Activated naive CD8-positive, alpha-beta T cell treated with anti-CD3 and anti-CD28 coated beads, Interleukin-2, amount 50 U/mL, for 24 hours (primary cell): ENCODE measurements at regions not wholly inside any gene's neighbourhood (a gene's known extent, or its start where the extent isn't known, plus 50 kb on each side); places are given as distances from the start of the nearest gene placed in this dataset.
"Not testable (repeated sequence)": the region's sequence is repeated elsewhere in the genome, so short reads cannot be mapped to it uniquely, and the experiment has no call there.

Source experiments
- ATAC-seq: fragments of 150-1000 bp; cut with Tn5 transposase; one replicate; pipeline ENCODE4 v1.10.0; 2021
- DNase-seq: peaks from one replicate; pipeline ENCODE4 v3.0.0; 2021
- H3K27ac Mint-ChIP-seq: one replicate; pipeline ENCODE4 v1.8.0; 2021; ENCODE audit warnings: mild to moderate bottlenecking, mixed read lengths
- H3K27me3 Mint-ChIP-seq: one replicate; pipeline ENCODE4 v1.8.0; 2021; ENCODE audit warnings: mixed read lengths
- H3K36me3 Mint-ChIP-seq: one replicate; pipeline ENCODE4 v1.8.0; 2021; ENCODE audit warnings: low read depth, mixed read lengths
- H3K4me1 Mint-ChIP-seq: one replicate; pipeline ENCODE4 v1.8.0; 2021; ENCODE audit warnings: mixed read lengths
- H3K4me3 Mint-ChIP-seq: one replicate; pipeline ENCODE4 v1.8.0; 2021; ENCODE audit warnings: mild to moderate bottlenecking, moderate library complexity, mixed read lengths
- H3K9me3 Mint-ChIP-seq: one replicate; pipeline ENCODE4 v1.8.0; 2021; ENCODE audit warnings: mixed read lengths

DNA sequence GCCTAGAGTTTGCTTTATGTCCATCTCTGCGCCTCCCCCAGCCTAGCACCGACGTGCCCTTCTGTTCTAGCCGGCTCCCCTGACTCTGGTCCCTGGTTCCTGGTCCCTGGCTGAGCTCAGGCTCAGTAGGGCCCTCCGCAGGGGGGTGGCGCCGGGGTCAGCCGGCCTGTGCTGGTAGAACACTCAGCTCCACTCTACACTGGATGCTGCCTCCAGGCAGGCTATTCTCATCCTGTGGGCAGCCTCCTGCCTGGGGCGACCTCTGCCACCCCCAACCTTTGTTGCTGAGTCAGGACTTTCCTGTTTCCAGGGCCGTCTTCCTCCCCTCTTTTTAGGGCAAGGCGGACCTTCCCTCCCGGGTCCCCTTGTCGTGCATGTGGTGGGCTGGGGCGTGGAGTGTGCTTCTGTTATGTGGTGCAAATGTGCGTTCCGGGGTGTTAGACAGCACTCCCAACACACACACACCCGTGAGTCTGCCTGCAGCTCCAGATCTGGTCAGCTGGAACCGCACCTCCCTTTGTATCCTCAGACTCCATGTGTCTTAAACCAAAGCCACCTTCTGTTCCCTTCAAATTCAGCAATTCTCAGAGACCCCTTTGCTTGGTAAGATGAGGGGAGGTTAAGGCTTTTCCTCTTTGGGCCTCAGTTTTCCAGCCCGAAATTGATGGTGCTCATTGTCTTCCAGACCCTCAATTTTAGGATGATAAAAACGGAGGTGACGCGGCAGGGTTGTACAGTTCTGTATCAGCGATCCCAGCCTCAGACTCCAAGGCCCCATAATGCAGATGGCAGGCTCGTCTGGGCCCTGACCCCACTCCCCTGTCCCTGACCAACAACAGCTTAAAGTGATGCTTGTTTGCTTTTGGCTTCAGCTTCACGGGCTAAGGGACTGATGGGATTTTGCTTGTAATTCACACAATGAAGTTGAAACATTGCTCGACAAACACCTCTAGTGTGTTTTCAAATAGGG, 1327.9 kb downstream of the BRD1 start:
- DNase-seq: no peak
- Mint-ChIP-seq H3K4me3 (no peak overlapping the region), H3K9me3 (no peaks in the 10 kb centered on the region), H3K27me3 (peaks cover 7% of the 10 kb centered on the region), H3K27ac (no peak overlapping the region), H3K4me1 (no peaks in the 10 kb centered on the region), H3K36me3 (no peaks in the 10 kb centered on the region)
- ATAC-seq: no peak

DNA sequence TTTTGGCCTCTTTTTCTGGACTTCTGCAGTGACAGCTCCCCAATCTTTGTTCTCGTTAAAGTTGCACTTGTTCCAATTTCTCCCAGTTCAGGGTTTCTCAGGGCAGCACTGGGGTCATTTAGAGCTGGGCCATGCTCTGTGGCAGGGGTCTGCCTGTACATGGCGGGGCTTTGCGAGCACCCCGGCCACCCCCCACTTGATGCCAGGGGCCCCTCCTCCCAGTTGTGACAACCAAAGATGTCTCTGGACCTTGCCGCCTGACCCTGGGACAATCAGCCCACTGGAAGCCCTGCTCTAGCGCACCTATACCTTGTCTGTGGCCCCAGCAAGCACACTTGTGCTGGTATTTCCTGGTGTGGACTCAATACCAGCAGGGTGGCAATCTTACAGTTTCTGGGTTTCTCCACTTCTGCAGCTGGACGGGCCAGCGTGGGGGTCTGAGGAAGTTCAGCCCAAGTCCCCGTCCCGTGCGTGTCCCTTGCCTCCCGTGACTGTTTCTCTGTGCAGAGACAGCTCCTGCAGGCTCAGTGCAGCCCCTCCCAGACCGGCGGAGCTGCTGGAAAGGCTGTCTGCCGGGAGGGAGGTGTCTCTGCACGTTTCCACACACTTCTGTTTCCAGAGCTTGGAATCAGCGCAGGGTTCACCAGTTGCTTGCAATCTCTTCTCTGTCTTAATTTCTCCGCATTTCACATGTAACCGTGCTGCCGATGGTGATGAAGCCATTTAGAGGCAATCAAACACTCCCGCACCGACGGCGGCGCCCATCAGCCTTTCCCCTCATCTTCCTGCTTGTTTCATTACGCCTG, 1328.9 kb downstream of the BRD1 start:
- no peak for ATAC-seq
- Mint-ChIP-seq H3K4me1 (no peaks in the 10 kb centered on the region), H3K27me3 (peaks cover 11% of the 10 kb centered on the region), H3K4me3 (no peak overlapping the region), H3K9me3 (no peaks in the 10 kb centered on the region), H3K36me3 (no peaks in the 10 kb centered on the region), H3K27ac (no peak overlapping the region)
- DNase-seq: no peak

DNA sequence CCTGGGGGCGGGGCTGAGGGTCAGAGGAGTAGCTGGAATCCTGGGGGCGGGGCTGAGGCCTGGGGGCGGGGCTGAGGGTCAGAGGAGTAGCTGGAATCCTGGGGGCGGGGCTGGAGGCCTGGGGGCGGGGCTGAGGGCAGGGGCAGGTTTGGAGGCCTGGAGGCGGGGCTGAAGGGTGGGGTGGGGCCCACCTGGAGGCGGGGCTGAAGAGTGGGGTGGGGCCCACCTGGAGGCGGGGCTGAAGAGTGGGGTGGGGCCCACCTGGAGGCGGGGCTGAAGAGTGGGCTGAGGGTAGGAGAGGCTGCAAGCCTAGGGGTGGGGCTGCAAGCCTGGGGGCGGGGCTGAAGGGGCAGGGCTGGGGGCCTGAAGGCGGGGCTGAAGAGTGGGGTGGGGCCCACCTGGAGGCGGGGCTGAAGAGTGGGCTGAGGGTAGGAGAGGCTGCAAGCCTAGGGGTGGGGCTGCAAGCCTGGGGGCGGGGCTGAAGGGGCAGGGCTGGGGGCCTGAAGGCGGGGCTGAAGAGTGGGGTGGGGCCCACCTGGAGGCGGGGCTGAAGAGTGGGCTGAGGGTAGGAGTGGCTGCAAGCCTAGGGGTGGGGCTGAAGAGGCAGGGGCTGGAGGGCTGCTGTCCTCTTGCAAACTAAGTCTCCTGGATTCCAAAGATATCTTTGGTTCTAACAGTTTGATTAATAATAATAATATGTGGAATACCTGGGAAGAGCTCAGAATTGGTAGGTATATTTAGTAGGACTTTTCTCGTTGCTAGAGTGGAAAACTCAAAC, 1329.7 kb downstream of the BRD1 start:
- not testable (repeated sequence) for H3K4me3 Mint-ChIP-seq, ATAC-seq, DNase-seq

DNA sequence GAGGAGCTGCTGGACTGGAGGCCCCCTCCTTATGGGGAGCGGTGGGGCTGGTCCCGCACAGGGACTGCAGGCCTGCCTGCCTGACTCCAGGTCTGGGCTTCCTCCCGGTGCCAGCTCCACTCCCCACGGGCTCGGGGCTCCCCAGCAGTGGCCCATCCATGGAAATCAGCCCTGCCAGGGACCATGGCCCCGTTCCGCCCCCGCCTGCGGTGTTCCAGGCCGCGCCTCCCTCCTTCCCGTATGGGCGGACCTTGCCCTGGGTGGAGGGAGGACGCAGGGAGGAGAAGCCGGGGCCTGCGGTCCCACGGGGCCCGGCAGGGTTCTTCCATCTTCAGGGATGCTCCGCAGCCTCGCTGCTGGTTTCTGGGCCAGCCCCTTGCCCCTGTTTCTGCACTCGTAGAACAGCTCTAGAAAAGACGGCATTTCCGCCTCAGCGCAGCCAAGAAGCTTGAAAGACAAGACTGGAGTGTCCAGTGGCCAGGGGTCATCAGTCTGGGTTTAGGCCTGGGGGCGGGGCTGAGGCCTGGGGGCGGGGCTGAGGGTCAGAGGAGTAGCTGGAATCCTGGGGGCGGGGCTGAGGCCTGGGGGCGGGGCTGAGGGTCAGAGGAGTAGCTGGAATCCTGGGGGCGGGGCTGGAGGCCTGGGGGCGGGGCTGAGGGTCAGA, 1330.6 kb downstream of the BRD1 start:
- H3K27me3 Mint-ChIP-seq: peaks cover 20% of the 10 kb centered on the region
- no peaks in the 10 kb centered on the region for H3K9me3 Mint-ChIP-seq
- H3K36me3 Mint-ChIP-seq: no peaks in the 10 kb centered on the region
- ATAC-seq (no peak), DNase-seq (no peak)
- H3K4me3 Mint-ChIP-seq: no peak overlapping the region
- no peak overlapping the region for H3K27ac Mint-ChIP-seq
- no peaks in the 10 kb centered on the region for H3K4me1 Mint-ChIP-seq

More for the DNA sequence above, 1329.7 kb downstream of the BRD1 start:
- not testable (repeated sequence) for H3K9me3 Mint-ChIP-seq, H3K27ac Mint-ChIP-seq, H3K36me3 Mint-ChIP-seq, H3K4me1 Mint-ChIP-seq
- H3K27me3 Mint-ChIP-seq: peaks cover 12% of the 10 kb centered on the region

DNA sequence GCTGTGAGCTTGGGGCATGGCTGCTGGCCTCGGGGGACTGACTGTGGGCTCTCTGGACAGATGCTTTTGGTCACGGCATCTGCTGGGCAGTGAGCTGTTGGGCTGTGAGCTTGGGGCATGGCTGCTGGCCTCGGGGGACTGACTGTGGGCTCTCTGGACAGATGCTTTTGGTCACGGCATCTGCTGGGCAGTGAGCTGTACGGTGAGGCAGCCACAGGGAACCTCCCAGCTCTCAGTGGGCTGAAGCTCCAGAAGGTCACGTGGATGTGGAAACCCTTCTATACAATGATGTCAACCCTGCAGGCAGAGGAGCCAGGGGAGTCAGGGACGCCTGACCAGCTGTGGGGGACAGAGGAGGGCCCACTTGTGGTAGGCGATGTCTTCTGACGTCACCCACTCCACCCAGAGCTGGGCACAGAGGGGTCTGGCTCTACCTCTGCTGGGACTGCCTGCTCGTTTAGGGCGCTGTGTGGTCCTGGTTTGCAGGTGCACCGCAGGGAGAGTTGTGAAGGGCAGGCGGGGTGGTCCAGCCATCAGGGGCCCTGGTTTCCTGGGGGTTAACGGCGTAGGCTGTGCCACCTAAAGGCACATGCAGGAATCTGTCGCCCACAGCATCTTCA, 1331.3 kb downstream of the BRD1 start:
- Mint-ChIP-seq H3K36me3 (no peaks in the 10 kb centered on the region), H3K9me3 (no peaks in the 10 kb centered on the region), H3K27me3 (peaks cover 27% of the 10 kb centered on the region), H3K4me3 (no peak overlapping the region), H3K4me1 (no peaks in the 10 kb centered on the region), H3K27ac (no peak overlapping the region)
- DNase-seq (no peak), ATAC-seq (no peak)

DNA sequence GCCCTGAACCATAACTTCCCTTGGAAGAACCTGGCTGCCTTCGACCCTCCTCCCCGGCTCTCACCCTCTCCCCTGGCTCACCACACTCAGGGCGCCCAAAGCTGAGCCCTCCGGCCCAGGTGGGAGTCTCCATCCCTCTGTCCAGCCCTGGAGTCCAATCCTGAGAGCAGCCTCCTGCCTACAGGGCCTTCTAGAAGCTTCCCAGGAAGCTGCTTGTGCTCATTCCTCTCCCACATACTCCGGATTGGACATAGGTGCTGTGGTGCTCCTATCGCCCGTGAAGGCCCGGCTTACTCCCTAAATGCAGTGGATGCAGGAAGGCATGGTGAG, 1332.0 kb downstream of the BRD1 start:
- no peak for ATAC-seq

DNA sequence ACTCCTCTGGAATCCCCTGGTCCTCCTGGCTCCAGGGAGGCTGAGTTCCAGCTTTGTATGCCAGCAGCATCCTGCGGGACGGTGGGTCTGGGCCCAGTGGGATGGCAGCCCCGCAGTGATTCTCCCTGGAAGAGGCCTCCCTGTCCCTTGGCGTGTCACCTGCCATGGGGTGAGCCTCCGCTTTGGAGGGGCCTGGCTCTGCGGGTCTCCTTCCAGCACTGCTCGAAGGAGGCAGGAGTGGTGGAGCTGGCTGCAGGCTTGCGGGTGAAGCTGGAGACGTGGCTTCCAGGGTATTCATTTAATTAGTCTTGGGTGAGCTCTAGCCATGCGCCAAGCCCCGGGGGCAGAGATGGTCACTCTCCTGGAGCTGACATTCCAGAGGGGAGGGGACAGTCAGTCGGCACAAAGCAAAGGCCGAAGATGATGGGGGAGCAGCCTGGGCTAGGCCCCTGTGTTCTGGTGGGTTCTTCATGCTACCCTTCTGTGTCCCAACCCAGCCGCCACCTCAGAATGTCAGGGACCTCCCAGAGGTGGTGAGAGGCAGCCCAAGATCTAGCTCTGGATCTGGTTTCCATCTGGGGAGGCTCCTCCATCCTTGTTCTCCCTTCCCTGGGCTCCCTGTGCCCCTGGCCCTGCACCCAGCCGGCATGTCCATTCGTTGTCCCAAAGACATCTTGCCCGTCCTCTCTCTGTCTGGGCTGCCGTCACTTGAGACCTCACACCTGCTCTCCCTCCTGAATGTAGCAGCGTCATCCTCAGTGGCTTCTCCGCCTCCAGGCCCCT, 1332.5 kb downstream of the BRD1 start:
- H3K27me3 Mint-ChIP-seq: peaks cover 36% of the 10 kb centered on the region
- ATAC-seq (no peak), DNase-seq (no peak)
- no peaks in the 10 kb centered on the region for H3K36me3 Mint-ChIP-seq
- H3K27ac Mint-ChIP-seq: no peak overlapping the region
- H3K4me1 Mint-ChIP-seq: no peaks in the 10 kb centered on the region
- no peak overlapping the region for H3K4me3 Mint-ChIP-seq
- no peaks in the 10 kb centered on the region for H3K9me3 Mint-ChIP-seq

More for the DNA sequence above, 1332.0 kb downstream of the BRD1 start:
- Mint-ChIP-seq H3K4me3 (no peak overlapping the region), H3K4me1 (no peaks in the 10 kb centered on the region), H3K27me3 (peaks cover 33% of the 10 kb centered on the region), H3K9me3 (no peaks in the 10 kb centered on the region), H3K36me3 (no peaks in the 10 kb centered on the region), H3K27ac (no peak overlapping the region)
- DNase-seq: no peak

DNA sequence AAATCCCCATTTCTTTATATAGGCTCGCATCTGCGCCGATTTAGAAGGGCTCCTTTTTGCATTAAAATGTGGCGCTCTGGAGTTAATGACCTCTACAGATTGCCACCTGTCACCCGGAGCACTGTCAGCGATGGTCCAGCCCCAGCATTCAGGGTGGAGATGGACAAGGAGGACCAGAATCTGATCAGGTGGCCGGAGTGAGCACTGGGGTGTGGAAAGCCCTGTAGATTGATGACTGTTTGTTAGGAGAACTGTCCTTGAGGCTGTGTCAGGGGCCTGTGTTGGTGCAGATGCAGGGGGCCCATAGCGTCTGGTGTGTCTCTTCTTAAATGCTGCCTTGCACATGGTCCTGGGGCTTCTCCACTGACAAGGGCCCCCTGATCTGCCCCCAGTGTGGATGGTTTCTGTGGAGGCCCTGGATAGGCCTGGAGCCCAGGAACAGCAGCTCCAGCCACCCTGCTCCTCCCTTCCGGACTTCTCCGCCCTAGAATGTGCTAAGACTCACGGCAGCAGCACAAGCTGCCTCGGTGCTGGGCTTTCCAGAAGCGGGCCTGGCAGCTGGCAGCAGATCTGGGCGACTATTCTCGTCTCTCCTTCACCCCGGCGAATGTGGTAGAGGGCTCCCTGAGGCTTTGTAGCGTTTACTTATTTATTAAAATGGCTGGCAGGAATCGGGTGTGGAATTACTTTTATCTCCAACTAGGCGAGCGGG, 1333.3 kb downstream of the BRD1 start:
- H3K36me3 Mint-ChIP-seq: no peaks in the 10 kb centered on the region
- no peak for DNase-seq
- H3K9me3 Mint-ChIP-seq: no peaks in the 10 kb centered on the region
- H3K27me3 Mint-ChIP-seq: peaks cover 36% of the 10 kb centered on the region
- ATAC-seq: no peak
- no peak overlapping the region for H3K4me3 Mint-ChIP-seq
- H3K4me1 Mint-ChIP-seq: no peaks in the 10 kb centered on the region
- H3K27ac Mint-ChIP-seq: no peak overlapping the region

DNA sequence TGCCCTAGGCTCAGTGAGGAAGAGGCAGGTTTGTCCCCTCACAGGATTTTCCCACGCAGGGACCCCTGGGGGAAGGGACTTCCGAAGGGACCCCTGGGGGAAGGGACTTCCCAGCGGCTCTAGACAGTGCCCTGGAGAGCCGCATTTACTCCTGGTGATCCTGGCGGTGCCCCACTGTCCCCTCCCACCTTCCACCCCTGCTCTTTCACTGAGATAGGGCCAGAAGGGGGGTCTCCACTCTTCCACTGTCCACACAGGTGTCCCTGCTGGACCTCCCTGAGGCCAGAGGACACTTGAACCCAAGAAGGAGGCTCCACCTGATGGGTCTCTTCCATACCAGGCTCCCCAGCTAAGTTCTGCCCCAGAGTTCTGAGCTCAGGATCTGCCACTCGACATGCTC, 1333.9 kb downstream of the BRD1 start:
- Mint-ChIP-seq H3K27ac (no peak overlapping the region), H3K9me3 (no peaks in the 10 kb centered on the region), H3K27me3 (peaks cover 37% of the 10 kb centered on the region), H3K4me1 (no peaks in the 10 kb centered on the region), H3K4me3 (no peak overlapping the region), H3K36me3 (no peaks in the 10 kb centered on the region)
- no peak for DNase-seq
- ATAC-seq: no peak

DNA sequence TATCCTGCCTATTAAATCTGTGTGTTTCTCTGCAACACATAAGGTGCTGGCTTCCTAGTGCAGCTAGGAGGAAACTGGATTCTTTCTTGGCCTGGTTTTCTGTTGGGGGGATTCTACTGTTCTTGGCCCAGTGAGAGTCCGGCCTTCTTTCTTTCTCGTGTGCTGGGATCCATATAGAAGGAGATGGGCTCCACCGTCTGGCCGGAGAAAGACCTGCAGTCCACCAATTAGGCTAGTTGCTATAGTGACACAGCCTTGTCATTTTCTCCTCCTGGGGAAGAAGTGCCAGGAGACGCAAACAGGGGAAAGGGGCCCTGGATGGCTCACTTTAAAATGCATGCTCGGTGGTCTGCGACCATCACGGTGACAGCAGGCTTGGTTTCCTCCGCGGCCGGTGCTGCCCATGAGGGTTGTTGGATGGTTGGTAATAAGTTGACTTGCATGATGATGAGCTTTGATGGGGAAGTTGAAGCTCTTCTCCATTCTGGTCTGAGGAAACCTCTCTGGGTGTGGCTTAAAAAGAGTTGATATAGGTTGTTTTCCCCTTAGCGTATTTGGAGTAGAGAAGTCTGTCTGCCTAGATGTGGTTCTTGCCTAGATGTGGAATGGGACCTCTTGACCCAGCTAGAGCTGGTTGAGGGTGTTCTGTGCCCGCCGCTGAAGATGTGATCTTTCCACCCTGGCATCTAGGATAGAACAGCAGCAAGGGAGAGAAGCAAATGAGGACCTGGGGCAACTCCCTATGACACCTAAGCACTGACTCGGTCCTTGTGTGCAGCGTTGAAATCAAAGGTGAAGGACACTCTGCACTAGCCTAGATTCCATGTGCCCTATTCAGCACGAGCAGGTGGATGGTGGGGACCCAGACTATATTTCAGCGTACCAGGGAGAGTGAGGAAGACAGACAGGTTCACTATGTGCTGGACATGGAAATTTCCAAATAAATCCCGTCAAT, 1335.0 kb downstream of the BRD1 start:
- Mint-ChIP-seq H3K9me3 (no peaks in the 10 kb centered on the region), H3K4me3 (no peak overlapping the region), H3K4me1 (no peaks in the 10 kb centered on the region), H3K27ac (no peak overlapping the region), H3K27me3 (peaks cover 48% of the 10 kb centered on the region), H3K36me3 (no peaks in the 10 kb centered on the region)
- DNase-seq (peak; percentile 43), ATAC-seq (no peak)

DNA sequence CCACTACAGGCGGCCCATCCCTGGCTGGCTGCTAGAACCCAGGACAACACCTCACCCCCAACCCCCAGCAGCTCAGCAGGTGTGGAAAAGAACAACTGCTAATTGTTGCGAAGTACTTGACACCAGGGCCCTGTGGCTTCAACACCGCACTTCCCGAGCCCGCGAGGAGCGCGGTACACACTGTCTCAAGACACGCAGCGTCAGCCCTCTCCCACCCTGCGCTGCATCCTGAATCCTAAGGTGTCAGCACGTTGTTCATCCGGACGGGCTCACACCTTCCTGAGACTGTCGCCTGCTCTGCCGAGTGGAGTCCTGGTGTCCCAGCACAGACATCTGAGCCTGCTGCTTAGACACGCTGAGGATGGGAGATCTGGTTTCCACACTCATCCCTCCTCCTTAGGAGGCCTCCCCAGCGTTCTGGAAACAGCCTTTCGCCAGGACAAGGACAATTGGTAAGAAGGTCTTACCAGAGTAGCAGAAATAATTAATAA, 1336.2 kb downstream of the BRD1 start:
- no peak for DNase-seq
- Mint-ChIP-seq H3K9me3 (no peaks in the 10 kb centered on the region), H3K27ac (no peak overlapping the region), H3K4me3 (no peak overlapping the region), H3K36me3 (no peaks in the 10 kb centered on the region), H3K27me3 (peaks cover 58% of the 10 kb centered on the region), H3K4me1 (no peaks in the 10 kb centered on the region)
- ATAC-seq: no peak
